ENCODE measurements at regions not wholly inside any gene's neighbourhood (a gene's known extent, or its start where the extent isn't known, plus 50 kb on each side); places are given as distances from the start of the nearest gene placed in this dataset.

DNA sequence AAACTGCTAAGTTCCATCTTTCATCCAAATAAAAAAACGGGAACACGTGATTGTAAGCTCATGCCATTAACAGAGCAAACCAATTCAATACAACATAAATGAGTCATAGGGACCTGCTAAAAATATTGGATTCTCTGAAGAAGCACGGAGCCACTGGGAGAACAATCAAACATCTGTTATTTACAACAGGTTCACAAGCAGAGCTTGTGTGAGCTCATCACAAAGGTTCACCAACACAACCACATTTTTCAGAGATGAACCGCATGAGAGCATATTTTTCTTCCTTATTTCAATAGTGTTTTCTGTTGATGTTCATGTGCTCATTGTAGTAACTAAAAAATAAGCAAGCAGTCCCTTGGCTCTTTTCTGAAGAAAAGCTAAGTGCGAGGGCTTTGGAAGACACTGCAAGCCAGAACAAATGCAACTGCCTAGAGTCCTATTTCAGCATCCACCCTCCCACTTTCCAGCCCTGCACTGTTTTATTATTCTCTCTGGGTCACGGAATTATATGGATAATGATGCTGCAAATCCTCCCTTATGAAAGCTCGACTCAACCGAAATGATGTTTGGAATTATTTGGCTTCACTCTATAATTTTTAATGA lies 545.8 kb downstream of the LIG4 start:
- TF ChIP-seq, protein P1, sequence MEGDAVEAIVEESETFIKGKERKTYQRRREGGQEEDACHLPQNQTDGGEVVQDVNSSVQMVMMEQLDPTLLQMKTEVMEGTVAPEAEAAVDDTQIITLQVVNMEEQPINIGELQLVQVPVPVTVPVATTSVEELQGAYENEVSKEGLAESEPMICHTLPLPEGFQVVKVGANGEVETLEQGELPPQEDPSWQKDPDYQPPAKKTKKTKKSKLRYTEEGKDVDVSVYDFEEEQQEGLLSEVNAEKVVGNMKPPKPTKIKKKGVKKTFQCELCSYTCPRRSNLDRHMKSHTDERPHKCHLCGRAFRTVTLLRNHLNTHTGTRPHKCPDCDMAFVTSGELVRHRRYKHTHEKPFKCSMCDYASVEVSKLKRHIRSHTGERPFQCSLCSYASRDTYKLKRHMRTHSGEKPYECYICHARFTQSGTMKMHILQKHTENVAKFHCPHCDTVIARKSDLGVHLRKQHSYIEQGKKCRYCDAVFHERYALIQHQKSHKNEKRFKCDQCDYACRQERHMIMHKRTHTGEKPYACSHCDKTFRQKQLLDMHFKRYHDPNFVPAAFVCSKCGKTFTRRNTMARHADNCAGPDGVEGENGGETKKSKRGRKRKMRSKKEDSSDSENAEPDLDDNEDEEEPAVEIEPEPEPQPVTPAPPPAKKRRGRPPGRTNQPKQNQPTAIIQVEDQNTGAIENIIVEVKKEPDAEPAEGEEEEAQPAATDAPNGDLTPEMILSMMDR (tag by site-specific recombination; IDR thresholded peaks at IDR 0.05) = no peak
- TF ChIP-seq ZNF677 (tag by site-specific recombination; IDR thresholded peaks at IDR 0.05) = no peak
- no peak for TF ChIP-seq ZNF558 (tag by site-specific recombination; IDR thresholded peaks at IDR 0.05)
- no peak for TF ChIP-seq MZF1 (tag by site-specific recombination; IDR thresholded peaks at IDR 0.05; ENCODE audit: borderline replicate concordance)
- TF ChIP-seq ZNF121 (tag by site-specific recombination; IDR thresholded peaks at IDR 0.05) = no peak
- TF ChIP-seq ZNF311 (tag by site-specific recombination; IDR thresholded peaks at IDR 0.05; ENCODE audit: borderline replicate concordance) = no peak
- TF ChIP-seq, protein P2, sequence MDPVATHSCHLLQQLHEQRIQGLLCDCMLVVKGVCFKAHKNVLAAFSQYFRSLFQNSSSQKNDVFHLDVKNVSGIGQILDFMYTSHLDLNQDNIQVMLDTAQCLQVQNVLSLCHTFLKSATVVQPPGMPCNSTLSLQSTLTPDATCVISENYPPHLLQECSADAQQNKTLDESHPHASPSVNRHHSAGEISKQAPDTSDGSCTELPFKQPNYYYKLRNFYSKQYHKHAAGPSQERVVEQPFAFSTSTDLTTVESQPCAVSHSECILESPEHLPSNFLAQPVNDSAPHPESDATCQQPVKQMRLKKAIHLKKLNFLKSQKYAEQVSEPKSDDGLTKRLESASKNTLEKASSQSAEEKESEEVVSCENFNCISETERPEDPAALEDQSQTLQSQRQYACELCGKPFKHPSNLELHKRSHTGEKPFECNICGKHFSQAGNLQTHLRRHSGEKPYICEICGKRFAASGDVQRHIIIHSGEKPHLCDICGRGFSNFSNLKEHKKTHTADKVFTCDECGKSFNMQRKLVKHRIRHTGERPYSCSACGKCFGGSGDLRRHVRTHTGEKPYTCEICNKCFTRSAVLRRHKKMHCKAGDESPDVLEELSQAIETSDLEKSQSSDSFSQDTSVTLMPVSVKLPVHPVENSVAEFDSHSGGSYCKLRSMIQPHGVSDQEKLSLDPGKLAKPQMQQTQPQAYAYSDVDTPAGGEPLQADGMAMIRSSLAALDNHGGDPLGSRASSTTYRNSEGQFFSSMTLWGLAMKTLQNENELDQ (tag by site-specific recombination; IDR thresholded peaks at IDR 0.05; ENCODE audit: low read depth) = no peak
- TF ChIP-seq ZNF239 (tag by site-specific recombination; IDR thresholded peaks at IDR 0.05) = no peak
- TF ChIP-seq, protein P3, sequence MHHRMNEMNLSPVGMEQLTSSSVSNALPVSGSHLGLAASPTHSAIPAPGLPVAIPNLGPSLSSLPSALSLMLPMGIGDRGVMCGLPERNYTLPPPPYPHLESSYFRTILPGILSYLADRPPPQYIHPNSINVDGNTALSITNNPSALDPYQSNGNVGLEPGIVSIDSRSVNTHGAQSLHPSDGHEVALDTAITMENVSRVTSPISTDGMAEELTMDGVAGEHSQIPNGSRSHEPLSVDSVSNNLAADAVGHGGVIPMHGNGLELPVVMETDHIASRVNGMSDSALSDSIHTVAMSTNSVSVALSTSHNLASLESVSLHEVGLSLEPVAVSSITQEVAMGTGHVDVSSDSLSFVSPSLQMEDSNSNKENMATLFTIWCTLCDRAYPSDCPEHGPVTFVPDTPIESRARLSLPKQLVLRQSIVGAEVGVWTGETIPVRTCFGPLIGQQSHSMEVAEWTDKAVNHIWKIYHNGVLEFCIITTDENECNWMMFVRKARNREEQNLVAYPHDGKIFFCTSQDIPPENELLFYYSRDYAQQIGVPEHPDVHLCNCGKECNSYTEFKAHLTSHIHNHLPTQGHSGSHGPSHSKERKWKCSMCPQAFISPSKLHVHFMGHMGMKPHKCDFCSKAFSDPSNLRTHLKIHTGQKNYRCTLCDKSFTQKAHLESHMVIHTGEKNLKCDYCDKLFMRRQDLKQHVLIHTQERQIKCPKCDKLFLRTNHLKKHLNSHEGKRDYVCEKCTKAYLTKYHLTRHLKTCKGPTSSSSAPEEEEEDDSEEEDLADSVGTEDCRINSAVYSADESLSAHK (tag by site-specific recombination; IDR thresholded peaks at IDR 0.05) = no peak
- no peak for TF ChIP-seq ZNF350 (tag by site-specific recombination; IDR thresholded peaks at IDR 0.05)
- TF ChIP-seq ZNF404 (tag by site-specific recombination; IDR thresholded peaks at IDR 0.05) = no peak
- TF ChIP-seq, protein P4, sequence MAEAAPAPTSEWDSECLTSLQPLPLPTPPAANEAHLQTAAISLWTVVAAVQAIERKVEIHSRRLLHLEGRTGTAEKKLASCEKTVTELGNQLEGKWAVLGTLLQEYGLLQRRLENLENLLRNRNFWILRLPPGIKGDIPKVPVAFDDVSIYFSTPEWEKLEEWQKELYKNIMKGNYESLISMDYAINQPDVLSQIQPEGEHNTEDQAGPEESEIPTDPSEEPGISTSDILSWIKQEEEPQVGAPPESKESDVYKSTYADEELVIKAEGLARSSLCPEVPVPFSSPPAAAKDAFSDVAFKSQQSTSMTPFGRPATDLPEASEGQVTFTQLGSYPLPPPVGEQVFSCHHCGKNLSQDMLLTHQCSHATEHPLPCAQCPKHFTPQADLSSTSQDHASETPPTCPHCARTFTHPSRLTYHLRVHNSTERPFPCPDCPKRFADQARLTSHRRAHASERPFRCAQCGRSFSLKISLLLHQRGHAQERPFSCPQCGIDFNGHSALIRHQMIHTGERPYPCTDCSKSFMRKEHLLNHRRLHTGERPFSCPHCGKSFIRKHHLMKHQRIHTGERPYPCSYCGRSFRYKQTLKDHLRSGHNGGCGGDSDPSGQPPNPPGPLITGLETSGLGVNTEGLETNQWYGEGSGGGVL (tag by site-specific recombination; IDR thresholded peaks at IDR 0.05) = no peak
- no peak for TF ChIP-seq FEZF1 (tag by site-specific recombination; IDR thresholded peaks at IDR 0.05)
- no peak for TF ChIP-seq ZBTB21 (tag by site-specific recombination; IDR thresholded peaks at IDR 0.05)
